ENCODE measurements at regions not wholly inside any gene's neighbourhood (a gene's known extent, or its start where the extent isn't known, plus 50 kb on each side); places are given as distances from the start of the nearest gene placed in this dataset.

GRCh38 chr17:34811561-34811960 lies 149.7 kb downstream of the CCT6B start:
- no peak for TF ChIP-seq POLR2A (IDR thresholded peaks at IDR 0.05)
- TF ChIP-seq CTCF (IDR thresholded peaks at IDR 0.05) = no peak
